ENCODE measurements at regions not wholly inside any gene's neighbourhood (a gene's known extent, or its start where the extent isn't known, plus 50 kb on each side); places are given as distances from the start of the nearest gene placed in this dataset.
A peak's percentile ranks its signal among the peaks of the same experiment; 100 is the strongest.

GRCh38 chr6:94511502-94512088 lies 1065.7 kb upstream of the MANEA start (continued):
- no peak for TF ChIP-seq RNF2 (IDR thresholded peaks at IDR 0.05; ENCODE audit: borderline replicate concordance, low read depth)

DNA sequence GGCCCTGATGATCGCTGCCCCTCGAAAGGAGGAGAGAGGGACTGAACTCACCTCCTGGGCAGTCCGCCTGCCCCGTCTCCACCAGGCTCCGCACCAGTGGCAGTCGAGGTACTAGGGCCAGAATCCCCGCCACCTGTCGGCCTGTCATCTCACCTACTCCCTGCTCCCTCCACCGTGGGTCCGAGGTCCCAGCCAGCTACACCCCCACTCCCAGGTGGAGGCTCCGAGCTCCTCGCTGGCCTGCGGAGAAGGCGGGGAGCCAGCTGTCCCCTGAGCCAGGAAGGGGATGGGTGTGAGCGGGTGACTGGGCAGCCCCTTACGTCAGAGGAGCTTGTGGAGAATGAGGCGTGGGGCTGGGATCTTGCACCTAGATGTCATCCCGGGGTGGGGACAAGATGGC lies 1066.5 kb upstream of the MANEA start:
- TF ChIP-seq KDM5A (IDR thresholded peaks at IDR 0.05) (no peak), KDM1A (IDR thresholded peaks at IDR 0.05; ENCODE audit: low read depth) (no peak), EHF (CRISPR knock-in tag; IDR thresholded peaks at IDR 0.05) (no peak), FOSL2 (IDR thresholded peaks at IDR 0.05) (no peak), FOSL2 (CRISPR knock-in tag; IDR thresholded peaks at IDR 0.05) (no peak), MAZ (IDR thresholded peaks at IDR 0.05; ENCODE audit: borderline replicate concordance, low read depth, low read length) (no peak), ZFP36 (IDR thresholded peaks at IDR 0.05; ENCODE audit: borderline replicate concordance, partially characterized antibody) (no peak), BHLHE40 (IDR thresholded peaks at IDR 0.05; ENCODE audit: low read depth, low read length) (no peak), ZC3H11A (IDR thresholded peaks at IDR 0.05) (no peak), CBX2 (IDR thresholded peaks at IDR 0.05; ENCODE audit: borderline replicate concordance, low read depth) (no peak), MAFK (IDR thresholded peaks at IDR 0.05; ENCODE audit: partially characterized antibody) (no peak), ZSCAN20 (CRISPR knock-in tag; IDR thresholded peaks at IDR 0.05) (no peak)
- TF ChIP-seq, protein P1, sequence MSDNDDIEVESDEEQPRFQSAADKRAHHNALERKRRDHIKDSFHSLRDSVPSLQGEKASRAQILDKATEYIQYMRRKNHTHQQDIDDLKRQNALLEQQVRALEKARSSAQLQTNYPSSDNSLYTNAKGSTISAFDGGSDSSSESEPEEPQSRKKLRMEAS (IDR thresholded peaks at IDR 0.05): no peak

GRCh38 chr6:94501516-94501915 lies 1075.8 kb upstream of the MANEA start:
- ATAC-seq: no peak
- no peak for FAIRE-seq
- 20% methylated on average over 2 of the region's 2 CpGs for WGBS (ENCODE audit: missing lambda C conversion rate)
- CTCF ChIA-PET: no interaction called here
- TF ChIP-seq GATA3 (IDR thresholded peaks at IDR 0.05; ENCODE audit: borderline replicate concordance) (no peak), NPAS2 (CRISPR knock-in tag; IDR thresholded peaks at IDR 0.05; ENCODE audit: borderline replicate concordance) (no peak), CBX8 (IDR thresholded peaks at IDR 0.05) (no peak), SREBF2 (IDR thresholded peaks at IDR 0.05) (no peak), USF2 (IDR thresholded peaks at IDR 0.05) (no peak), EHMT2 (IDR thresholded peaks at IDR 0.05; ENCODE audit: low read depth) (no peak), RAD21 (conservative IDR thresholded peaks at IDR 0.05 in 1 of 2, IDR thresholded peaks at IDR 0.05 in 1 of 2) (no peak), RFX5 (IDR thresholded peaks at IDR 0.05) (no peak), HOXB13 (CRISPR knock-in tag; IDR thresholded peaks at IDR 0.05; ENCODE audit: low read depth) (no peak)
- TF ChIP-seq, protein P1 (IDR thresholded peaks at IDR 0.05): no peak
- H3K4me2 ChIP-seq: no peak overlapping the region
- H3K27ac ChIP-seq: no peak overlapping the region
- no peak for DNase-seq (ENCODE audit: low read depth in 1 of 2, low spot score in 1 of 2)
- no peaks in the 10 kb centered on the region for H3K9me3 ChIP-seq
- no peak overlapping the region for H3K4me3 ChIP-seq
- H3K4me1 ChIP-seq: no peaks in the 10 kb centered on the region
- POLR2A ChIA-PET: no interaction called here

More for the DNA sequence above, 1066.5 kb upstream of the MANEA start:
- Histone ChIP-seq H3K27ac (no peak overlapping the region), H3K4me3 (no peak overlapping the region), H3K9me3 (no peaks in the 10 kb centered on the region), H3K4me2 (no peak overlapping the region), H3K4me1 (no peaks in the 10 kb centered on the region)
- ATAC-seq (no peak), FAIRE-seq (no peak), DNase-seq (ENCODE audit: low read depth in 1 of 2, low spot score in 1 of 2) (no peak)
- ChIA-PET POLR2A (no interaction called here), CTCF (no interaction called here)
- WGBS (ENCODE audit: missing lambda C conversion rate): 28% methylated on average over 2 of the region's 18 CpGs

DNA sequence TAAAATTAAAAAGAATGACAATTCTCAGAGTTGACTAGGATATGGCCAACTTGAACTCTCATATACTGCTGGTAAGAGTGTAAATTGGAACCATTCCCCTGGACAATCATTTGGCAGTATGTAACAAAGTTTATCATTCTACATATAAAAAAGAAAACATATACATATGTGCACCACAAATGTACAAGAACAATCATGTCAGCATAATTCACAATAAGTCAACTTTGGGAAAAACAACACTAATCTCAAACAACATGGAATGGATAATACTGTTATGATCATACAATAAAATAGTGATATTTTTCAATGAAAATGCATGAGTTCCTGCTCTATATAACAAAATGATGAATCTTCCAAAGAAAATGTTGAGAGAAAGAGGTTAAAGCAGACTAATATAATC lies 1078.7 kb upstream of the EPHA7 start:
- no peak overlapping the region for H3K4me3 ChIP-seq
- ATAC-seq (no peak), DNase-seq (ENCODE audit: low read depth in 1 of 2, low spot score in 1 of 2) (no peak), FAIRE-seq (no peak)
- H3K27ac ChIP-seq: no peak overlapping the region
- no peaks in the 10 kb centered on the region for H3K4me1 ChIP-seq
- ChIA-PET POLR2A (no interaction called here), CTCF (no interaction called here)
- no peak for TF ChIP-seq KDM1A (IDR thresholded peaks at IDR 0.05; ENCODE audit: low read depth)
- peak; percentile 23 for TF ChIP-seq MAFK (IDR thresholded peaks at IDR 0.05; ENCODE audit: partially characterized antibody)
- no peaks in the 10 kb centered on the region for H3K9me3 ChIP-seq
- no peak overlapping the region for H3K4me2 ChIP-seq

Data from A549 (cell line).